Mucosa of descending colon (tissue), 3 donors: ENCODE measurements at regions not wholly inside any gene's neighbourhood (a gene's known extent, or its start where the extent isn't known, plus 50 kb on each side); places are given as distances from the start of the nearest gene placed in this dataset.
A peak's percentile ranks its signal among the peaks of the same experiment; 100 is the strongest.

Experiments
- ATAC-seq: fragments of 200-7000 bp; cut with Tn5 transposase; one replicate; pipeline ENCODE4 v1.9.1; 2020; ENCODE audit warnings: mild to moderate bottlenecking, moderate library complexity
- DNase-seq, 3 donors: peaks; one replicate each; pipeline ENCODE4 v3.0.0-alpha.2; 2020
- H3K36me3 ChIP-seq: fragments of 200-600 bp; one replicate; pipeline ENCODE4 v1.8.0; 2021; ENCODE audit warnings: low read depth, mild to moderate bottlenecking
- H3K4me1 ChIP-seq: fragments of 200-600 bp; one replicate; pipeline ENCODE4 v1.8.0; 2021; ENCODE audit warnings: low read depth, mild to moderate bottlenecking
- H3K4me3 ChIP-seq: fragments of 200-600 bp; one replicate; pipeline ENCODE4 v1.8.0; 2021; ENCODE audit warnings: mild to moderate bottlenecking
- H3K9me3 ChIP-seq: fragments of 200-600 bp; one replicate; pipeline ENCODE4 v1.8.0; 2021; ENCODE audit warnings: mild to moderate bottlenecking
- CTCF ChIP-seq: fragments of 200-600 bp; IDR thresholded peaks from one replicate; pipeline ENCODE4 v1.8.0; 2022; ENCODE audit warnings: antibody characterized with exemption, mild to moderate bottlenecking
- intact Hi-C, 2 donors: fragments of 100-400 bp; cut with DNase I in 1 of 2; cut with micrococcal nuclease in 1 of 2; formaldehyde crosslinking; loops; one replicate each; pipeline versions ENCODE4 v1.11.0 to v1.11.1; 2022; cut with DNase I, micrococcal nuclease
- donor health status: DM: no; HTN: no; CAD: no; lungs with moderate emphysema.
- donor health status: DM: no; HTN: no; CAD: no.
- donor health status: DM: no; HTN: yes; CAD: no.

GRCh38 chr12:115849262-115849943 lies 428.1 kb downstream of the MED13L start:
- DNase-seq (no peak), ATAC-seq (no peak)
- Histone ChIP-seq H3K4me3 (no peak overlapping the region), H3K36me3 (no peaks in the 10 kb centered on the region), H3K4me1 (no peaks in the 10 kb centered on the region), H3K9me3 (no peaks in the 10 kb centered on the region)
- no peak for TF ChIP-seq CTCF
- intact Hi-C loops: no loop called here

- TF ChIP-seq CTCF: no peak
- H3K9me3 ChIP-seq: no peaks in the 10 kb centered on the region
- intact Hi-C loops: no loop called here
- H3K4me1 ChIP-seq: no peaks in the 10 kb centered on the region
- DNase-seq (no peak), ATAC-seq (no peak)
- no peak overlapping the region for H3K4me3 ChIP-seq
- no peaks in the 10 kb centered on the region for H3K36me3 ChIP-seq
Measured at GRCh38 chr12:115847398-115847797, 430.1 kb downstream of the MED13L start.

GRCh38 chr12:115846516-115846915 lies 431.0 kb downstream of the MED13L start:
- no peak for DNase-seq
- intact Hi-C loops: no loop called here
- no peak overlapping the region for H3K4me3 ChIP-seq
- H3K9me3 ChIP-seq: no peaks in the 10 kb centered on the region
- H3K4me1 ChIP-seq: no peaks in the 10 kb centered on the region
- ATAC-seq: no peak
- no peak for TF ChIP-seq CTCF
- no peaks in the 10 kb centered on the region for H3K36me3 ChIP-seq

GRCh38 chr12:115840159-115840558 lies 437.3 kb downstream of the MED13L start:
- TF ChIP-seq CTCF: no peak
- ATAC-seq (peak; percentile 46), DNase-seq (no peak)
- intact Hi-C loops: no loop called here
- H3K36me3 ChIP-seq: no peaks in the 10 kb centered on the region
- H3K4me3 ChIP-seq: no peak overlapping the region
- H3K9me3 ChIP-seq: no peaks in the 10 kb centered on the region
- H3K4me1 ChIP-seq: no peaks in the 10 kb centered on the region

GRCh38 chr12:115838952-115839351 lies 438.5 kb downstream of the MED13L start:
- no peaks in the 10 kb centered on the region for H3K4me1 ChIP-seq
- intact Hi-C loops: no loop called here
- DNase-seq (no peak), ATAC-seq (no peak)
- H3K36me3 ChIP-seq: no peaks in the 10 kb centered on the region
- no peak for TF ChIP-seq CTCF
- H3K4me3 ChIP-seq: no peak overlapping the region
- no peaks in the 10 kb centered on the region for H3K9me3 ChIP-seq

- H3K4me3 ChIP-seq: no peak overlapping the region
- H3K4me1 ChIP-seq: no peaks in the 10 kb centered on the region
- ATAC-seq (no peak), DNase-seq (no peak)
- no peak for TF ChIP-seq CTCF
- H3K36me3 ChIP-seq: no peaks in the 10 kb centered on the region
- intact Hi-C loops: no loop called here
- H3K9me3 ChIP-seq: no peaks in the 10 kb centered on the region
Measured at GRCh38 chr12:115837220-115837619, 440.3 kb downstream of the MED13L start.
